SJSA1 (cell line): ENCODE measurements at regions not wholly inside any gene's neighbourhood (a gene's known extent, or its start where the extent isn't known, plus 50 kb on each side); places are given as distances from the start of the nearest gene placed in this dataset.

Source experiments
- DNase-seq, 2 experiments: peaks; one replicate each; pipeline ENCODE4 v3.0.0-alpha.2; 2015 to 2020; ENCODE audit warnings: low spot score in 2 of 2, low read depth in 1 of 2
- H3K27ac ChIP-seq: fragments of 250-450 bp; sonication (Bioruptor Pico); 2 replicates; pipeline ENCODE4 v1.5.1; 2020; ENCODE audit warnings: mild to moderate bottlenecking, moderate library complexity
- H3K27me3 ChIP-seq: fragments of 250-450 bp; sonication (Bioruptor Pico); replicated peaks from 2 replicates; pipeline ENCODE4 v1.5.1; 2020; ENCODE audit warnings: mild to moderate bottlenecking, moderate library complexity
- H3K36me3 ChIP-seq: fragments of 250-450 bp; sonication (Bioruptor Pico); 2 replicates; pipeline ENCODE4 v1.5.1; 2020; ENCODE audit warnings: mild to moderate bottlenecking
- H3K4me1 ChIP-seq: fragments of 250-450 bp; sonication (Bioruptor Pico); replicated peaks from 2 replicates; pipeline ENCODE4 v1.6.1; 2021; ENCODE audit warnings: mild to moderate bottlenecking
- H3K4me3 ChIP-seq: fragments of 250-450 bp; sonication (Bioruptor Pico); 2 replicates; pipeline ENCODE4 v1.5.1; 2020; ENCODE audit warnings: mild to moderate bottlenecking
- H3K9me3 ChIP-seq: fragments of 250-450 bp; sonication (Bioruptor Pico); replicated peaks from 2 replicates; pipeline ENCODE4 v1.5.1; 2020; ENCODE audit warnings: mild to moderate bottlenecking

- Histone ChIP-seq H3K27me3 (no peaks in the 10 kb centered on the region), H3K4me1 (peaks cover 42% of the 10 kb centered on the region), H3K9me3 (no peaks in the 10 kb centered on the region; the same call in none of the 2 replicates), H3K4me3 (no peak overlapping the region), H3K27ac (peak overlapping the region; percentile 62), H3K36me3 (no peaks in the 10 kb centered on the region)
- DNase-seq, result peak in 1 of 2 experiments; percentile 63
Measured at GRCh38 chr2:9071584-9072124, 68.2 kb upstream of the MBOAT2 start.

GRCh38 chr2:9071032-9071431 is 67.5 kb upstream of the MBOAT2 start:
- H3K27ac ChIP-seq, result peak overlapping the region; percentile 62
- H3K36me3 ChIP-seq, result no peaks in the 10 kb centered on the region
- H3K27me3 ChIP-seq, result no peaks in the 10 kb centered on the region
- peaks cover 36% of the 10 kb centered on the region for H3K4me1 ChIP-seq
- no peaks in the 10 kb centered on the region; the same call in none of the 2 replicates for H3K9me3 ChIP-seq
- peak; percentile 82 to 92 for DNase-seq
- no peak overlapping the region for H3K4me3 ChIP-seq

- no peaks in the 10 kb centered on the region for H3K27me3 ChIP-seq
- no peak overlapping the region for H3K4me3 ChIP-seq
- H3K9me3 ChIP-seq, result no peaks in the 10 kb centered on the region; the same call in none of the 2 replicates
- no peak overlapping the region for H3K27ac ChIP-seq
- no peak for DNase-seq
- peaks cover 27% of the 10 kb centered on the region for H3K4me1 ChIP-seq
- H3K36me3 ChIP-seq, result no peaks in the 10 kb centered on the region
Measured at GRCh38 chr2:9069543-9069942, 66.1 kb upstream of the MBOAT2 start.

- Histone ChIP-seq H3K27ac (no peak overlapping the region), H3K9me3 (no peaks in the 10 kb centered on the region; the same call in 1 of the 2 replicates), H3K36me3 (no peaks in the 10 kb centered on the region), H3K4me1 (peaks cover 7% of the 10 kb centered on the region), H3K27me3 (no peaks in the 10 kb centered on the region), H3K4me3 (no peak overlapping the region)
- no peak for DNase-seq
Measured at GRCh38 chr2:9065901-9066300, 62.4 kb upstream of the MBOAT2 start.

- peaks cover 11% of the 10 kb centered on the region for H3K4me1 ChIP-seq
- no peaks in the 10 kb centered on the region for H3K36me3 ChIP-seq
- H3K27me3 ChIP-seq, result no peaks in the 10 kb centered on the region
- no peak overlapping the region for H3K27ac ChIP-seq
- H3K4me3 ChIP-seq, result no peak overlapping the region
- H3K9me3 ChIP-seq, result no peaks in the 10 kb centered on the region; the same call in 1 of the 2 replicates
- DNase-seq, result no peak
Measured at GRCh38 chr2:9063023-9063606, 59.6 kb upstream of the MBOAT2 start.

- Histone ChIP-seq H3K4me3 (no peak overlapping the region), H3K4me1 (peaks cover 18% of the 10 kb centered on the region), H3K27me3 (no peaks in the 10 kb centered on the region), H3K36me3 (no peaks in the 10 kb centered on the region), H3K9me3 (no peaks in the 10 kb centered on the region), H3K27ac (no peak overlapping the region)
- DNase-seq, result no peak
Measured at GRCh38 chr2:9060819-9061218, 57.3 kb upstream of the MBOAT2 start.

GRCh38 chr2:9057939-9058761 is 54.7 kb upstream of the MBOAT2 start:
- H3K4me1 ChIP-seq, result peaks cover 20% of the 10 kb centered on the region
- H3K27me3 ChIP-seq, result no peaks in the 10 kb centered on the region
- no peak overlapping the region for H3K4me3 ChIP-seq
- DNase-seq, result peak; percentile 89 to 90
- H3K36me3 ChIP-seq, result no peaks in the 10 kb centered on the region
- peak overlapping the region; percentile 52 for H3K27ac ChIP-seq
- no peaks in the 10 kb centered on the region for H3K9me3 ChIP-seq

- Histone ChIP-seq H3K27ac (no peak overlapping the region), H3K4me1 (peaks cover 26% of the 10 kb centered on the region), H3K4me3 (no peak overlapping the region), H3K36me3 (no peaks in the 10 kb centered on the region), H3K27me3 (no peaks in the 10 kb centered on the region), H3K9me3 (no peaks in the 10 kb centered on the region)
- no peak for DNase-seq
Measured at GRCh38 chr2:9055471-9055870, 52.0 kb upstream of the MBOAT2 start.

- no peak for DNase-seq
- H3K27me3 ChIP-seq, result no peaks in the 10 kb centered on the region
- peaks cover 23% of the 10 kb centered on the region for H3K4me1 ChIP-seq
- H3K4me3 ChIP-seq, result no peak overlapping the region
- H3K9me3 ChIP-seq, result no peaks in the 10 kb centered on the region
- H3K27ac ChIP-seq, result no peak overlapping the region
- H3K36me3 ChIP-seq, result no peaks in the 10 kb centered on the region
Measured at GRCh38 chr2:9053534-9053931, 50.0 kb upstream of the MBOAT2 start.
